Ishikawa (cell line): ENCODE measurements at regions not wholly inside any gene's neighbourhood (a gene's known extent, or its start where the extent isn't known, plus 50 kb on each side); places are given as distances from the start of the nearest gene placed in this dataset.

Experiments used
- CEBPB ChIP-seq: IDR thresholded peaks from 2 replicates; pipeline ENCODE4 v1.6.1; 2012
- CREB1 ChIP-seq: IDR thresholded peaks from 2 replicates; pipeline ENCODE4 v1.6.1; 2012; ENCODE audit warnings: low read depth
- EP300 ChIP-seq: IDR thresholded peaks from 2 replicates; pipeline ENCODE4 v1.6.1; 2012; ENCODE audit warnings: borderline replicate concordance
- FOXM1 ChIP-seq: IDR thresholded peaks from 2 replicates; pipeline ENCODE4 v1.6.1; 2012; ENCODE audit warnings: low read depth, borderline replicate concordance
- NFIC ChIP-seq: IDR thresholded peaks from 2 replicates; pipeline ENCODE4 v1.6.1; 2012
- RAD21 ChIP-seq: IDR thresholded peaks from 2 replicates; pipeline ENCODE4 v1.6.1; 2012; ENCODE audit warnings: low read depth
- TAF1 ChIP-seq: IDR thresholded peaks from 2 replicates; pipeline ENCODE4 v1.6.1; 2012; ENCODE audit warnings: low read depth, mild to moderate bottlenecking
- TEAD4 ChIP-seq: IDR thresholded peaks from 2 replicates; pipeline ENCODE4 v1.6.1; 2012
- YY1 ChIP-seq: IDR thresholded peaks from 2 replicates; pipeline ENCODE4 v1.6.1; 2012; ENCODE audit warnings: low read depth
- TF ChIP-seq, protein P1 (sequence below): IDR thresholded peaks from 2 replicates; pipeline ENCODE4 v1.6.1; 2012; ENCODE audit warnings: low read depth, mild to moderate bottlenecking

DNA sequence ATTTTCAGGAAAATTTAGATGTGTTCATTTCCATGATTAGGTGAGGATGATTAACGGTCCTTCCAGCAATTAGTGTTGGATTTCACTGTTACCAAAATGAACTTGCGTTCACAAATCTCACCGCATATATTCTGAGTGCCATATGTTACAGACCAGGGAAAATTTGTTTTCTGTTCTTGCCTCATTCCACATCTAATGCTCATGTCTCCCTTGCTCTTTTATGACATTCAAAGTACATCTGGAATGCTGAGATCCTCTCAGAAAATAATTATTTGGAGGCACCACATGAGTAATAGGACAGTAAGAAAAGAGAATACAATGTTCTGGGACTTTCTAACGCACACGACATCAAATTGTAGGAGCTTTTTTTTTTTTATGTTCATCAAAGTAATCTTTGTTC lies 406.5 kb downstream of the SHISA9 start:
- TF ChIP-seq NFIC (no peak), RAD21 (no peak), TAF1 (no peak), FOXM1 (no peak), CEBPB (no peak), EP300 (no peak), YY1 (no peak), TEAD4 (no peak), CREB1 (no peak)
- TF ChIP-seq, protein P1, sequence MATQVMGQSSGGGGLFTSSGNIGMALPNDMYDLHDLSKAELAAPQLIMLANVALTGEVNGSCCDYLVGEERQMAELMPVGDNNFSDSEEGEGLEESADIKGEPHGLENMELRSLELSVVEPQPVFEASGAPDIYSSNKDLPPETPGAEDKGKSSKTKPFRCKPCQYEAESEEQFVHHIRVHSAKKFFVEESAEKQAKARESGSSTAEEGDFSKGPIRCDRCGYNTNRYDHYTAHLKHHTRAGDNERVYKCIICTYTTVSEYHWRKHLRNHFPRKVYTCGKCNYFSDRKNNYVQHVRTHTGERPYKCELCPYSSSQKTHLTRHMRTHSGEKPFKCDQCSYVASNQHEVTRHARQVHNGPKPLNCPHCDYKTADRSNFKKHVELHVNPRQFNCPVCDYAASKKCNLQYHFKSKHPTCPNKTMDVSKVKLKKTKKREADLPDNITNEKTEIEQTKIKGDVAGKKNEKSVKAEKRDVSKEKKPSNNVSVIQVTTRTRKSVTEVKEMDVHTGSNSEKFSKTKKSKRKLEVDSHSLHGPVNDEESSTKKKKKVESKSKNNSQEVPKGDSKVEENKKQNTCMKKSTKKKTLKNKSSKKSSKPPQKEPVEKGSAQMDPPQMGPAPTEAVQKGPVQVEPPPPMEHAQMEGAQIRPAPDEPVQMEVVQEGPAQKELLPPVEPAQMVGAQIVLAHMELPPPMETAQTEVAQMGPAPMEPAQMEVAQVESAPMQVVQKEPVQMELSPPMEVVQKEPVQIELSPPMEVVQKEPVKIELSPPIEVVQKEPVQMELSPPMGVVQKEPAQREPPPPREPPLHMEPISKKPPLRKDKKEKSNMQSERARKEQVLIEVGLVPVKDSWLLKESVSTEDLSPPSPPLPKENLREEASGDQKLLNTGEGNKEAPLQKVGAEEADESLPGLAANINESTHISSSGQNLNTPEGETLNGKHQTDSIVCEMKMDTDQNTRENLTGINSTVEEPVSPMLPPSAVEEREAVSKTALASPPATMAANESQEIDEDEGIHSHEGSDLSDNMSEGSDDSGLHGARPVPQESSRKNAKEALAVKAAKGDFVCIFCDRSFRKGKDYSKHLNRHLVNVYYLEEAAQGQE: no peak
